WTC11 (cell line): ENCODE measurements at regions not wholly inside any gene's neighbourhood (a gene's known extent, or its start where the extent isn't known, plus 50 kb on each side); places are given as distances from the start of the nearest gene placed in this dataset.

Experiments used
- ATAC-seq: fragments of 200-7000 bp; cut with Tn5 transposase; 2 replicates; pipeline ENCODE4 v1.10.0; 2021; ENCODE audit warnings: mild to moderate bottlenecking, moderate library complexity
- CTCF ChIA-PET: fragments of 300-600 bp; sonication (Branson Sonifier 250); formaldehyde crosslinking; loops from one replicate; lab custom pipeline; 2021; ENCODE audit warnings: antibody characterized with exemption; lab: Charles Lee
- POLR2A ChIA-PET: fragments of 350-600 bp; sonication (Branson Sonifier 250); formaldehyde crosslinking; loops from one replicate; lab custom pipeline; 2021; ENCODE audit warnings: antibody characterized with exemption; lab: Charles Lee
- DNase-seq: peaks from one replicate; pipeline ENCODE4 v3.0.0; 2021; ENCODE audit warnings: low spot score
- H3K27ac Mint-ChIP-seq: 2 replicates; pipeline ENCODE4 v1.8.0; 2021; ENCODE audit warnings: mixed read lengths
- H3K27me3 Mint-ChIP-seq: 2 replicates; pipeline ENCODE4 v1.8.0; 2021; ENCODE audit warnings: low read depth, mild to moderate bottlenecking, moderate library complexity, mixed read lengths
- H3K36me3 Mint-ChIP-seq: 2 replicates; pipeline ENCODE4 v1.8.0; 2021; ENCODE audit warnings: mixed read lengths
- H3K4me1 Mint-ChIP-seq: 2 replicates; pipeline ENCODE4 v1.8.0; 2022; ENCODE audit warnings: mixed read lengths
- H3K4me3 Mint-ChIP-seq: 2 replicates; pipeline ENCODE4 v1.8.0; 2021; ENCODE audit warnings: mild to moderate bottlenecking, moderate library complexity, mixed read lengths
- H3K9me3 Mint-ChIP-seq: 2 replicates; pipeline ENCODE4 v1.8.0; 2021; ENCODE audit warnings: mixed read lengths
- ESRRA ChIP-seq: sonication (generic); formaldehyde crosslinking; IDR thresholded peaks from 2 replicates; pipeline ENCODE4 v1.8.1; 2022; ENCODE audit warnings: mild to moderate bottlenecking, missing genetic modification reagents, borderline replicate concordance
- FOXK1 ChIP-seq: sonication (generic); formaldehyde crosslinking; IDR thresholded peaks from 2 replicates; pipeline ENCODE4 v1.8.0; 2022; ENCODE audit warnings: mild to moderate bottlenecking, moderate library complexity, missing genetic modification reagents
- HMGA2 ChIP-seq: fragments of 250-450 bp; sonication (Bioruptor Pico); IDR thresholded peaks from 2 replicates; pipeline ENCODE4 v1.4.0; 2021; ENCODE audit warnings: mild to moderate bottlenecking, moderate library complexity
- KAT7 ChIP-seq: sonication (generic); formaldehyde crosslinking; IDR thresholded peaks from 2 replicates; pipeline ENCODE4 v1.8.1; 2023; ENCODE audit warnings: missing genetic modification reagents, mild to moderate bottlenecking, borderline replicate concordance
- NFATC4 ChIP-seq: fragments of 250-450 bp; sonication (Bioruptor Pico); IDR thresholded peaks from 2 replicates; pipeline ENCODE4 v1.9.0; 2021; ENCODE audit warnings: mild to moderate bottlenecking
- NFE2L1 ChIP-seq: sonication (generic); formaldehyde crosslinking; IDR thresholded peaks from 2 replicates; pipeline ENCODE4 v1.8.1; 2023; ENCODE audit warnings: missing genetic modification reagents
- PRRX2 ChIP-seq: fragments of 250-450 bp; sonication (Bioruptor Pico); IDR thresholded peaks from 2 replicates; pipeline ENCODE4 v1.8.0; 2021; ENCODE audit warnings: mild to moderate bottlenecking
- RORB ChIP-seq: fragments of 250-450 bp; sonication (Bioruptor Pico); IDR thresholded peaks from 2 replicates; pipeline ENCODE4 v1.9.0; 2021; ENCODE audit warnings: mild to moderate bottlenecking
- TEAD4 ChIP-seq: sonication (generic); formaldehyde crosslinking; IDR thresholded peaks from 2 replicates; pipeline ENCODE4 v1.8.0; 2022; ENCODE audit warnings: mild to moderate bottlenecking, missing genetic modification reagents
- TP53 ChIP-seq: sonication (generic); formaldehyde crosslinking; IDR thresholded peaks from 2 replicates; pipeline ENCODE4 v1.8.1; 2023; ENCODE audit warnings: mild to moderate bottlenecking, missing genetic modification reagents
- ZBTB21 ChIP-seq: sonication (generic); formaldehyde crosslinking; IDR thresholded peaks from 2 replicates; pipeline ENCODE4 v1.8.1; 2023; ENCODE audit warnings: mild to moderate bottlenecking, missing genetic modification reagents, borderline replicate concordance
- ZNF232 ChIP-seq: sonication (generic); formaldehyde crosslinking; IDR thresholded peaks from 2 replicates; pipeline ENCODE4 v1.8.0; 2022; ENCODE audit warnings: mild to moderate bottlenecking, missing genetic modification reagents
- ZNF317 ChIP-seq: sonication (generic); formaldehyde crosslinking; IDR thresholded peaks from 2 replicates; pipeline ENCODE4 v1.8.1; 2023; ENCODE audit warnings: low read depth, mild to moderate bottlenecking, moderate library complexity, missing genetic modification reagents, borderline replicate concordance
- ZNF416 ChIP-seq: fragments of 250-450 bp; sonication (Bioruptor Pico); IDR thresholded peaks from 2 replicates; pipeline ENCODE4 v1.9.0; 2021; ENCODE audit warnings: mild to moderate bottlenecking, inconsistent platforms
- ZNF423 ChIP-seq: fragments of 250-450 bp; sonication (Bioruptor Pico); IDR thresholded peaks from 2 replicates; pipeline ENCODE4 v2.1.2; 2022; ENCODE audit warnings: mild to moderate bottlenecking, moderate library complexity
- TF ChIP-seq, protein P1 (sequence below): sonication (generic); formaldehyde crosslinking; IDR thresholded peaks from 2 replicates; pipeline ENCODE4 v1.8.0; 2022; ENCODE audit warnings: mild to moderate bottlenecking, missing genetic modification reagents
- TF ChIP-seq, protein P2 (sequence below): sonication (generic); formaldehyde crosslinking; IDR thresholded peaks from 2 replicates; pipeline ENCODE4 v1.8.0; 2022; ENCODE audit warnings: mild to moderate bottlenecking, missing genetic modification reagents
- TF ChIP-seq, protein P3 (sequence below): sonication (generic); formaldehyde crosslinking; IDR thresholded peaks from 2 replicates; pipeline ENCODE4 v1.8.1; 2023; ENCODE audit warnings: mild to moderate bottlenecking, missing genetic modification reagents, moderate library complexity
- TF ChIP-seq, protein P4 (sequence below): sonication (generic); formaldehyde crosslinking; IDR thresholded peaks from 2 replicates; pipeline ENCODE4 v1.8.0; 2022; ENCODE audit warnings: missing genetic modification reagents
- TF ChIP-seq, protein P5 (sequence below): sonication (generic); formaldehyde crosslinking; IDR thresholded peaks from 2 replicates; pipeline ENCODE4 v1.8.1; 2023; ENCODE audit warnings: mild to moderate bottlenecking, missing genetic modification reagents, borderline replicate concordance

DNA sequence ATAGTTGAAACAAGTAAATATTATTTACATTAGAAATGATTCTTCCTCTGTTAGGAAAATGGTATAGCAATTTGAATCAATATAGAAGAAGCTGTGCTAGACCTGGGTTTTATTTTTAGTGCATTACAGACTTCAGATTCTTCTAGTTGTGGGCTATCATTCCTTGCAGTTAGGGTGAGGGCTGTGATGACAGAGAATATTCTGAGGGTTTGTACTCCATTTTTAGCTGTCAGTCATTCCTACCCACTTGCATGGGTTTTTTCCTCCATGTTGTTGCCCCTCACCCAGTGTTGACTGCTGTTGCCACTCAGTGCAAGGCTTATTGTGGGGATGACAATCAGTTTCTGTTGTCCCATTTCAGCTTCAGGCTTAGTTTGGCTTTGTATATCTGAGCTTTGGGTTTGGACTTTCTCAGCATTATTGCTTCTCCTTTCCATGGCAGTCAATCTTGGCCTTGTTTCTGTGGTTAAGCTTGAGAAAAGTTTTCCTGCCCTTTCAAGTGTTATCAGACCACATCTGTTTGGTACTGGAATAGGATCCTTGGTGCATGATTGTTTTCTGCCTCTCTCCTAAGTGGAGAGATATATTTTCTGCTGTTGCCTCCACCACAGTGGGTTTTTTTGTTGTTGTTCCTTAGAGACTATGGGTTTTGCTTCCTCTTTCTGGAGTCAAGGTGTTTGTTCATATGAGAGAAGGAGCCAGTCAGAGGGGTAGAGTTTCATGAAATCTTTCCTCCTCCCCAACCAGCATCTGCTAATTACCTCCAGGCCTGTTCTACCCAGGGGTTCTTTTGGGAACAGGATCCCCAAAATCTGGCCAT, 312.7 kb upstream of the CWC22 start:
- CTCF ChIA-PET, result no interaction called here
- Mint-ChIP-seq H3K4me1 (peaks cover 5% of the 10 kb centered on the region), H3K27ac (no peak overlapping the region), H3K9me3 (peaks cover 54% of the 10 kb centered on the region), H3K4me3 (no peak overlapping the region), H3K27me3 (no peaks in the 10 kb centered on the region; the same call in 1 of the 2 replicates), H3K36me3 (peaks cover 18% of the 10 kb centered on the region)
- DNase-seq (no peak), ATAC-seq (no peak)
- POLR2A ChIA-PET, result no interaction called here
- TF ChIP-seq, protein P1, sequence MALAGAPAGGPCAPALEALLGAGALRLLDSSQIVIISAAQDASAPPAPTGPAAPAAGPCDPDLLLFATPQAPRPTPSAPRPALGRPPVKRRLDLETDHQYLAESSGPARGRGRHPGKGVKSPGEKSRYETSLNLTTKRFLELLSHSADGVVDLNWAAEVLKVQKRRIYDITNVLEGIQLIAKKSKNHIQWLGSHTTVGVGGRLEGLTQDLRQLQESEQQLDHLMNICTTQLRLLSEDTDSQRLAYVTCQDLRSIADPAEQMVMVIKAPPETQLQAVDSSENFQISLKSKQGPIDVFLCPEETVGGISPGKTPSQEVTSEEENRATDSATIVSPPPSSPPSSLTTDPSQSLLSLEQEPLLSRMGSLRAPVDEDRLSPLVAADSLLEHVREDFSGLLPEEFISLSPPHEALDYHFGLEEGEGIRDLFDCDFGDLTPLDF, result no peak
- TF ChIP-seq NFE2L1 (CRISPR knock-in tag) (no peak), FOXK1 (no peak), ZBTB21 (CRISPR knock-in tag) (no peak), ZNF317 (CRISPR knock-in tag) (no peak), ESRRA (no peak)

DNA sequence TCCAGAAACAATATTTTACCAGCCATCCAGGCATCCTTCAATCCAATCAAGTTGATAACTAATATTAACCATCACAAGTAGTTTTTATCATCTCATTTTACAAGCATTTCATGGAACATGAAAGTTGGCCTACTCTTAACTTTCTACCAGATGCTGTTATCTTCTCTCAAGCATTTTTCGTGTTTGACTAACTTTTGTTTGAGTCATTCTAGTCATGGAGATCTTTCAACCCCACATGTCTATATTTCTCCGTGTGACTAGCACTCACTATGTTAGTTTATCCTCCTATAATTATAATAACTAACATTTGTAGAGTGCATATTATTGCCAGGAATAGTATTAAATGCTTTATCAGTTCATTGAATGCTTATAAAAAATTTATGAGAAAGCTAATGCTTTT, 307.0 kb upstream of the CWC22 start:
- H3K36me3 Mint-ChIP-seq, result peaks cover 4% of the 10 kb centered on the region; the same call in 1 of the 2 replicates
- no peak for ATAC-seq
- TF ChIP-seq TP53 (CRISPR knock-in tag), result no peak
- TF ChIP-seq TEAD4 (CRISPR knock-in tag), result no peak
- TF ChIP-seq KAT7 (CRISPR knock-in tag), result no peak
- TF ChIP-seq HMGA2, result no peak
- no peak for TF ChIP-seq RORB (CRISPR knock-in tag)
- no peak for TF ChIP-seq NFATC4 (CRISPR knock-in tag)
- no peak for TF ChIP-seq ZNF232 (CRISPR knock-in tag)
- no peak for TF ChIP-seq NFE2L1 (CRISPR knock-in tag)
- TF ChIP-seq ZNF423 (CRISPR knock-in tag), result no peak
- TF ChIP-seq, protein P2, sequence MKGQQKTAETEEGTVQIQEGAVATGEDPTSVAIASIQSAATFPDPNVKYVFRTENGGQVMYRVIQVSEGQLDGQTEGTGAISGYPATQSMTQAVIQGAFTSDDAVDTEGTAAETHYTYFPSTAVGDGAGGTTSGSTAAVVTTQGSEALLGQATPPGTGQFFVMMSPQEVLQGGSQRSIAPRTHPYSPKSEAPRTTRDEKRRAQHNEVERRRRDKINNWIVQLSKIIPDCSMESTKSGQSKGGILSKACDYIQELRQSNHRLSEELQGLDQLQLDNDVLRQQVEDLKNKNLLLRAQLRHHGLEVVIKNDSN (CRISPR knock-in tag), result no peak
- TF ChIP-seq, protein P3, sequence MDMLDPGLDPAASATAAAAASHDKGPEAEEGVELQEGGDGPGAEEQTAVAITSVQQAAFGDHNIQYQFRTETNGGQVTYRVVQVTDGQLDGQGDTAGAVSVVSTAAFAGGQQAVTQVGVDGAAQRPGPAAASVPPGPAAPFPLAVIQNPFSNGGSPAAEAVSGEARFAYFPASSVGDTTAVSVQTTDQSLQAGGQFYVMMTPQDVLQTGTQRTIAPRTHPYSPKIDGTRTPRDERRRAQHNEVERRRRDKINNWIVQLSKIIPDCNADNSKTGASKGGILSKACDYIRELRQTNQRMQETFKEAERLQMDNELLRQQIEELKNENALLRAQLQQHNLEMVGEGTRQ, result no peak
- TF ChIP-seq, protein P4, sequence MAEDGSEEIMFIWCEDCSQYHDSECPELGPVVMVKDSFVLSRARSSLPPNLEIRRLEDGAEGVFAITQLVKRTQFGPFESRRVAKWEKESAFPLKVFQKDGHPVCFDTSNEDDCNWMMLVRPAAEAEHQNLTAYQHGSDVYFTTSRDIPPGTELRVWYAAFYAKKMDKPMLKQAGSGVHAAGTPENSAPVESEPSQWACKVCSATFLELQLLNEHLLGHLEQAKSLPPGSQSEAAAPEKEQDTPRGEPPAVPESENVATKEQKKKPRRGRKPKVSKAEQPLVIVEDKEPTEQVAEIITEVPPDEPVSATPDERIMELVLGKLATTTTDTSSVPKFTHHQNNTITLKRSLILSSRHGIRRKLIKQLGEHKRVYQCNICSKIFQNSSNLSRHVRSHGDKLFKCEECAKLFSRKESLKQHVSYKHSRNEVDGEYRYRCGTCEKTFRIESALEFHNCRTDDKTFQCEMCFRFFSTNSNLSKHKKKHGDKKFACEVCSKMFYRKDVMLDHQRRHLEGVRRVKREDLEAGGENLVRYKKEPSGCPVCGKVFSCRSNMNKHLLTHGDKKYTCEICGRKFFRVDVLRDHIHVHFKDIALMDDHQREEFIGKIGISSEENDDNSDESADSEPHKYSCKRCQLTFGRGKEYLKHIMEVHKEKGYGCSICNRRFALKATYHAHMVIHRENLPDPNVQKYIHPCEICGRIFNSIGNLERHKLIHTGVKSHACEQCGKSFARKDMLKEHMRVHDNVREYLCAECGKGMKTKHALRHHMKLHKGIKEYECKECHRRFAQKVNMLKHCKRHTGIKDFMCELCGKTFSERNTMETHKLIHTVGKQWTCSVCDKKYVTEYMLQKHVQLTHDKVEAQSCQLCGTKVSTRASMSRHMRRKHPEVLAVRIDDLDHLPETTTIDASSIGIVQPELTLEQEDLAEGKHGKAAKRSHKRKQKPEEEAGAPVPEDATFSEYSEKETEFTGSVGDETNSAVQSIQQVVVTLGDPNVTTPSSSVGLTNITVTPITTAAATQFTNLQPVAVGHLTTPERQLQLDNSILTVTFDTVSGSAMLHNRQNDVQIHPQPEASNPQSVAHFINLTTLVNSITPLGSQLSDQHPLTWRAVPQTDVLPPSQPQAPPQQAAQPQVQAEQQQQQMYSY (CRISPR knock-in tag), result no peak
- TF ChIP-seq ZNF416 (CRISPR knock-in tag), result no peak
- TF ChIP-seq, protein P5, sequence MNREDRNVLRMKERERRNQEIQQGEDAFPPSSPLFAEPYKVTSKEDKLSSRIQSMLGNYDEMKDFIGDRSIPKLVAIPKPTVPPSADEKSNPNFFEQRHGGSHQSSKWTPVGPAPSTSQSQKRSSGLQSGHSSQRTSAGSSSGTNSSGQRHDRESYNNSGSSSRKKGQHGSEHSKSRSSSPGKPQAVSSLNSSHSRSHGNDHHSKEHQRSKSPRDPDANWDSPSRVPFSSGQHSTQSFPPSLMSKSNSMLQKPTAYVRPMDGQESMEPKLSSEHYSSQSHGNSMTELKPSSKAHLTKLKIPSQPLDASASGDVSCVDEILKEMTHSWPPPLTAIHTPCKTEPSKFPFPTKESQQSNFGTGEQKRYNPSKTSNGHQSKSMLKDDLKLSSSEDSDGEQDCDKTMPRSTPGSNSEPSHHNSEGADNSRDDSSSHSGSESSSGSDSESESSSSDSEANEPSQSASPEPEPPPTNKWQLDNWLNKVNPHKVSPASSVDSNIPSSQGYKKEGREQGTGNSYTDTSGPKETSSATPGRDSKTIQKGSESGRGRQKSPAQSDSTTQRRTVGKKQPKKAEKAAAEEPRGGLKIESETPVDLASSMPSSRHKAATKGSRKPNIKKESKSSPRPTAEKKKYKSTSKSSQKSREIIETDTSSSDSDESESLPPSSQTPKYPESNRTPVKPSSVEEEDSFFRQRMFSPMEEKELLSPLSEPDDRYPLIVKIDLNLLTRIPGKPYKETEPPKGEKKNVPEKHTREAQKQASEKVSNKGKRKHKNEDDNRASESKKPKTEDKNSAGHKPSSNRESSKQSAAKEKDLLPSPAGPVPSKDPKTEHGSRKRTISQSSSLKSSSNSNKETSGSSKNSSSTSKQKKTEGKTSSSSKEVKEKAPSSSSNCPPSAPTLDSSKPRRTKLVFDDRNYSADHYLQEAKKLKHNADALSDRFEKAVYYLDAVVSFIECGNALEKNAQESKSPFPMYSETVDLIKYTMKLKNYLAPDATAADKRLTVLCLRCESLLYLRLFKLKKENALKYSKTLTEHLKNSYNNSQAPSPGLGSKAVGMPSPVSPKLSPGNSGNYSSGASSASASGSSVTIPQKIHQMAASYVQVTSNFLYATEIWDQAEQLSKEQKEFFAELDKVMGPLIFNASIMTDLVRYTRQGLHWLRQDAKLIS (CRISPR knock-in tag), result no peak
- TF ChIP-seq PRRX2 (CRISPR knock-in tag), result no peak
- no peak overlapping the region for H3K4me3 Mint-ChIP-seq
- DNase-seq, result no peak
- ChIA-PET POLR2A (no interaction called here), CTCF (no interaction called here)
- peaks cover 8% of the 10 kb centered on the region for H3K4me1 Mint-ChIP-seq
- H3K27ac Mint-ChIP-seq, result no peak overlapping the region
- peaks cover 33% of the 10 kb centered on the region for H3K9me3 Mint-ChIP-seq
- no peaks in the 10 kb centered on the region; the same call in 1 of the 2 replicates for H3K27me3 Mint-ChIP-seq
